GM12878 (cell line): ENCODE measurements at regions not wholly inside any gene's neighbourhood (a gene's known extent, or its start where the extent isn't known, plus 50 kb on each side); places are given as distances from the start of the nearest gene placed in this dataset.

ENCODE experiments used
- ATAC-seq: fragments of 200-7000 bp; cut with Tn5 transposase; 3 replicates; pipeline ENCODE4 v1.9.1; 2020; ENCODE audit warnings: mild to moderate bottlenecking, moderate library complexity
- BruUV-seq: library from RNA; stranded (reverse); fragments of 400-500 nt; replicated peaks from 2 replicates; lab custom pipeline; 2021; lab: Mats Ljungman, UMichigan
- CTCF ChIA-PET: fragments of 300-600 bp; sonication (Branson Sonifier 250); formaldehyde crosslinking; extraction: SDS; loops from one replicate; lab custom pipeline; 2021; ENCODE audit warnings: inconsistent platforms; lab: Yijun Ruan, JAX
- POLR2A ChIA-PET: fragments of 350-600 bp; formaldehyde crosslinking; extraction: SDS; loops from one replicate; lab custom pipeline; 2021; ENCODE audit warnings: inconsistent platforms; lab: Charles Lee
- RAD21 ChIA-PET: fragments of 300-600 bp; sonication (Branson Sonifier 250); formaldehyde crosslinking; loops from one replicate; lab custom pipeline; 2023; ENCODE audit warnings: antibody characterized with exemption; ENCODE audit not compliant: unreplicated experiment; lab: Charles Lee
- SMC1A ChIA-PET: fragments of 300-600 bp; sonication (Branson Sonifier 250); formaldehyde crosslinking; loops from one replicate; lab custom pipeline; 2023; ENCODE audit not compliant: unreplicated experiment, uncharacterized antibody; lab: Charles Lee
- DNase-seq: peaks from one replicate; pipeline ENCODE4 v3.0.0-alpha.2; 2011; ENCODE audit warnings: low read depth, low spot score
- FAIRE-seq: peaks from 3 replicates; lab custom pipeline; 2011; peaks lifted over from hg19 to GRCh38; lab: Jason Lieb, UNC
- H2AFZ ChIP-seq: 2 replicates; pipeline ENCODE4 v1.6.0; 2011; ENCODE audit warnings: low read depth, low read length, control low read depth; ENCODE audit not compliant: control insufficient read depth
- H3K27ac ChIP-seq: 2 replicates; pipeline ENCODE4 v1.5.1; 2011; ENCODE audit warnings: control low read depth; ENCODE audit not compliant: control insufficient read depth, insufficient read depth
- H3K27me3 ChIP-seq, 2 experiments: replicated peaks in 1 of 2; 2 replicates each; pipeline versions ENCODE4 v1.6.0 to v1.6.1; 2011; ENCODE audit warnings: low read length in 1 of 2; ENCODE audit not compliant: control insufficient read depth in 2 of 2, insufficient read depth in 2 of 2
- H3K36me3 ChIP-seq, 2 experiments: 2 replicates each; pipeline ENCODE4 v1.5.1; 2011; ENCODE audit warnings: low read length in 1 of 2; ENCODE audit not compliant: control insufficient read depth in 2 of 2, insufficient read depth in 2 of 2
- H3K4me1 ChIP-seq: 2 replicates; pipeline ENCODE4 v1.6.1; 2011; ENCODE audit warnings: mild to moderate bottlenecking, low read length, moderate library complexity, mixed read lengths; ENCODE audit not compliant: control insufficient read depth, insufficient read depth
- H3K4me2 ChIP-seq: 2 replicates; pipeline ENCODE4 v1.6.0; 2011; ENCODE audit warnings: control low read depth; ENCODE audit not compliant: control insufficient read depth, insufficient read depth
- H3K4me3 ChIP-seq: fragments of 200-600 bp; sonication (generic); 2 replicates; pipeline ENCODE4 v1.5.1; 2016
- H3K79me2 ChIP-seq: 2 replicates; pipeline ENCODE4 v1.6.0; 2011; ENCODE audit warnings: low read length; ENCODE audit not compliant: control insufficient read depth, insufficient read depth
- H3K9ac ChIP-seq: 2 replicates; pipeline ENCODE4 v1.8.0; 2011; ENCODE audit warnings: low read length, control low read depth, mixed read lengths; ENCODE audit not compliant: control insufficient read depth, insufficient read depth
- H3K9me3 ChIP-seq: replicated peaks from 3 replicates; pipeline ENCODE4 v1.5.1; 2011; ENCODE audit warnings: mild to moderate bottlenecking, low read length; ENCODE audit not compliant: control insufficient read depth, insufficient read depth
- H4K20me1 ChIP-seq: 2 replicates; pipeline ENCODE4 v1.6.0; 2011; ENCODE audit not compliant: control insufficient read depth, insufficient read depth
- BCLAF1 ChIP-seq: fragments of 450-650 bp; IDR thresholded peaks from 2 replicates; pipeline ENCODE4 v1.6.1; 2017; ENCODE audit warnings: antibody characterized with exemption, mild to moderate bottlenecking, moderate library complexity
- IRF4 ChIP-seq: IDR thresholded peaks from 2 replicates; pipeline ENCODE4 v1.6.1; 2011; ENCODE audit warnings: low read depth, low read length
- MTA3 ChIP-seq: IDR thresholded peaks from 2 replicates; pipeline ENCODE4 v1.6.1; 2012; ENCODE audit warnings: low read length, inconsistent platforms, borderline replicate concordance
- NFIC ChIP-seq: IDR thresholded peaks from 2 replicates; pipeline ENCODE4 v1.6.1; 2012; ENCODE audit warnings: low read depth, mild to moderate bottlenecking, inconsistent platforms, low read length, moderate library complexity
- NR2C1 ChIP-seq: fragments of 450-650 bp; IDR thresholded peaks from 2 replicates; pipeline ENCODE4 v1.6.1; 2017; ENCODE audit warnings: antibody characterized with exemption, mild to moderate bottlenecking, moderate library complexity
- NRF1 ChIP-seq: conservative IDR thresholded peaks from 2 replicates; pipeline ENCODE4 v1.6.1; 2011; ENCODE audit warnings: mild to moderate bottlenecking, low read depth, low read length, improper control_type of control experiment
- SMAD5 ChIP-seq: IDR thresholded peaks from 2 replicates; pipeline ENCODE4 v1.6.1; 2016; ENCODE audit warnings: antibody characterized with exemption, low read depth
- YY1 ChIP-seq: IDR thresholded peaks from 2 replicates; pipeline ENCODE4 v1.6.1; 2011; ENCODE audit warnings: low read depth, mild to moderate bottlenecking, low read length
- ZNF24 ChIP-seq: fragments of 450-650 bp; IDR thresholded peaks from 2 replicates; pipeline ENCODE4 v1.6.1; 2017; ENCODE audit warnings: antibody characterized with exemption, mild to moderate bottlenecking
- WGBS: methylation state at CpG from one replicate; pipeline ENCODE4 v1.1.6; 2016; ENCODE audit warnings: low lambda C conversion rate; ENCODE audit not compliant: insufficient replicate concordance, insufficient coverage; ENCODE audit errors: missing lambda C conversion rate; 5-methylcytosine and 5-hydroxymethylcytosine counted together
- in situ Hi-C: fragments of 300-500 bp; cut with MboI; formaldehyde crosslinking; loops from 9 replicates; pipeline ENCODE4 v1.14.3; 2018; ENCODE audit warnings: mixed read lengths
- intact Hi-C: fragments of 100-400 bp; cut with micrococcal nuclease; formaldehyde crosslinking; loops from one replicate; pipeline ENCODE4 v1.14.2; 2022; ENCODE audit not compliant: unreplicated experiment

GRCh38 chr21:41686664-41687063, 80.2 kb downstream of the RIPK4 start:
- Histone ChIP-seq H3K79me2 (no peaks in the 10 kb centered on the region), H3K9me3 (no peaks in the 10 kb centered on the region), H3K27me3 (no peaks in the 10 kb centered on the region), H3K36me3 (no peaks in the 10 kb centered on the region), H3K9ac (no peak overlapping the region), H3K4me2 (no peak overlapping the region), H4K20me1 (no peaks in the 10 kb centered on the region), H2AFZ (no peak overlapping the region), H3K27ac (no peak overlapping the region), H3K4me1 (no peaks in the 10 kb centered on the region), H3K4me3 (no peak overlapping the region)
- ChIA-PET RAD21 (no interaction called here), SMC1A (no interaction called here), POLR2A (no interaction called here), CTCF (no interaction called here)
- no peak for TF ChIP-seq YY1
- TF ChIP-seq NFIC = no peak
- no peak for TF ChIP-seq NRF1
- no peak for TF ChIP-seq NR2C1
- TF ChIP-seq SMAD5 = no peak
- TF ChIP-seq ZNF24 = no peak
- BruUV-seq = no TSS peak
- WGBS = 34% methylated on average over 9 of the region's 9 CpGs
- ATAC-seq (no peak), DNase-seq (no peak), FAIRE-seq (no peak)
- intact Hi-C loops (no loop called here), in situ Hi-C loops (no loop called here)

GRCh38 chr21:41685511-41686149, 81.2 kb downstream of the RIPK4 start:
- no peak overlapping the region for H3K4me3 ChIP-seq
- DNase-seq = no peak
- TF ChIP-seq IRF4 (no peak), BCLAF1 (no peak), MTA3 (no peak)
- TF ChIP-seq, all 136 proteins: peak for 0
- no peak for ATAC-seq
- H3K4me1 ChIP-seq = no peaks in the 10 kb centered on the region
- BruUV-seq = no TSS peak
- SMC1A ChIA-PET = interaction anchor here (0.6 to 1.4 kb wide), 3 partner anchors 44 to 403 kb away, joined by 3 to 4 read pairs (median 3); no protein-coding TSS in a partner anchor
- no peak overlapping the region for H3K27ac ChIP-seq
- 8% methylated on average over 7 of the region's 8 CpGs for WGBS
- no peak overlapping the region for H3K9ac ChIP-seq
- RAD21 ChIA-PET = no interaction called here
- POLR2A ChIA-PET = no interaction called here
- H3K79me2 ChIP-seq = no peaks in the 10 kb centered on the region
- no peak for FAIRE-seq
- in situ Hi-C loops = no loop called here
- no peak overlapping the region for H3K4me2 ChIP-seq
- no peak overlapping the region for H2AFZ ChIP-seq
- no peaks in the 10 kb centered on the region for H4K20me1 ChIP-seq
- no peaks in the 10 kb centered on the region for H3K36me3 ChIP-seq
- H3K9me3 ChIP-seq = no peaks in the 10 kb centered on the region
- intact Hi-C loops = no loop called here
- no peaks in the 10 kb centered on the region for H3K27me3 ChIP-seq
- CTCF ChIA-PET = no interaction called here
